Endothelial cell of umbilical vein (primary cell): ENCODE measurements at regions not wholly inside any gene's neighbourhood (a gene's known extent, or its start where the extent isn't known, plus 50 kb on each side); places are given as distances from the start of the nearest gene placed in this dataset.

Experiments used
- BruUV-seq: library from RNA; stranded (reverse); fragments of 400-500 nt; replicated peaks from 2 replicates; lab custom pipeline; 2021; lab: Mats Ljungman, UMichigan
- CTCF ChIA-PET: fragments of 300-600, 350-600 bp; sonication (Branson Sonifier 250); formaldehyde crosslinking; loops from one replicate; lab custom pipeline; 2021; ENCODE audit warnings: antibody characterized with exemption, inconsistent platforms; lab: Charles Lee
- POLR2A ChIA-PET: fragments of 300-600, 350-600 bp; sonication (Branson Sonifier 250); formaldehyde crosslinking; loops from one replicate; lab custom pipeline; 2021; ENCODE audit warnings: antibody characterized with exemption, inconsistent platforms; lab: Charles Lee
- DNase-seq: peaks from one replicate; pipeline ENCODE4 v3.0.0-alpha.2; 2011; ENCODE audit warnings: low read depth, low spot score
- FAIRE-seq: peaks from 2 replicates; lab custom pipeline; 2011; peaks lifted over from hg19 to GRCh38; lab: Jason Lieb, UNC
- H2AFZ ChIP-seq: 2 replicates; pipeline ENCODE4 v1.6.0; 2012; ENCODE audit warnings: low read depth, low read length, control low read depth, inconsistent platforms
- H3K27ac ChIP-seq: 2 replicates; pipeline ENCODE4 v1.5.1; 2011; ENCODE audit warnings: low read depth, mild to moderate bottlenecking, control low read depth, low read length, moderate library complexity; ENCODE audit not compliant: insufficient read depth
- H3K27me3 ChIP-seq, 2 experiments: 2 replicates each; pipeline versions ENCODE4 v1.6.0 to v1.6.1; 2011; ENCODE audit warnings: low read length in 2 of 2, mixed read lengths in 1 of 2; ENCODE audit not compliant: control insufficient read depth in 2 of 2, insufficient read depth in 2 of 2
- H3K36me3 ChIP-seq, 2 experiments: 2 replicates in 1 of 2; 3 replicates in 1 of 2; pipeline ENCODE4 v1.5.1; 2011; ENCODE audit warnings: low read length in 2 of 2, mild to moderate bottlenecking in 1 of 2, moderate library complexity in 1 of 2; ENCODE audit not compliant: control insufficient read depth in 2 of 2, insufficient read depth in 2 of 2; ENCODE audit errors: extremely low read depth in 1 of 2
- H3K4me1 ChIP-seq: 3 replicates; pipeline ENCODE4 v1.5.1; 2011; ENCODE audit warnings: mild to moderate bottlenecking, low read length; ENCODE audit not compliant: control insufficient read depth, insufficient read depth; ENCODE audit errors: extremely low read depth
- H3K4me2 ChIP-seq: 2 replicates; pipeline ENCODE4 v1.6.1; 2011; ENCODE audit warnings: low read length, control low read depth, mixed read lengths; ENCODE audit not compliant: insufficient read depth
- H3K4me3 ChIP-seq, 3 experiments: fragments of 200-600 bp in 1 of 3; sonication (generic), shearing (Covaris generic) in 1 of 3; replicated peaks in 1 of 3; 2 replicates each; pipeline ENCODE4 v1.5.1; 2011 to 2016; ENCODE audit warnings: control low read depth in 3 of 3, low read length in 3 of 3, mild to moderate bottlenecking in 2 of 3, inconsistent platforms in 1 of 3, low read depth in 1 of 3, moderate library complexity in 1 of 3; ENCODE audit not compliant: insufficient read depth in 1 of 3
- H3K79me2 ChIP-seq: 2 replicates; pipeline ENCODE4 v1.6.0; 2012; ENCODE audit warnings: low read length, inconsistent platforms; ENCODE audit not compliant: control insufficient read depth, insufficient read depth
- H3K9ac ChIP-seq: replicated peaks from 2 replicates; pipeline ENCODE3; 2011; ENCODE audit warnings: low read length, control low read depth; ENCODE audit not compliant: insufficient read depth; ENCODE audit errors: extremely low read depth
- H3K9me1 ChIP-seq: replicated peaks from 3 replicates; pipeline ENCODE4 v1.6.0; 2011; ENCODE audit warnings: mild to moderate bottlenecking, low read length; ENCODE audit not compliant: control insufficient read depth, insufficient read depth; ENCODE audit errors: extremely low read depth
- H3K9me3 ChIP-seq: replicated peaks from 2 replicates; pipeline ENCODE4 v1.5.1; 2012; ENCODE audit warnings: low read length, inconsistent platforms; ENCODE audit not compliant: control insufficient read depth, insufficient read depth
- H4K20me1 ChIP-seq: replicated peaks from 2 replicates; pipeline ENCODE3; 2011; ENCODE audit warnings: mild to moderate bottlenecking, low read length; ENCODE audit not compliant: control insufficient read depth, insufficient read depth; ENCODE audit errors: extremely low read depth
- EZH2 ChIP-seq: IDR thresholded peaks from 2 replicates; pipeline ENCODE4 v1.6.1; 2012; ENCODE audit warnings: borderline replicate concordance, low read depth, mild to moderate bottlenecking, moderate library complexity, low read length, inconsistent platforms; ENCODE audit not compliant: severe bottlenecking
- FOS ChIP-seq: IDR thresholded peaks from 2 replicates; pipeline ENCODE4 v1.6.1; 2011; ENCODE audit warnings: mild to moderate bottlenecking, low read length, moderate library complexity, borderline replicate concordance; ENCODE audit not compliant: insufficient read depth
- GATA2 ChIP-seq: IDR thresholded peaks from 2 replicates; pipeline ENCODE4 v1.7.0; 2011; ENCODE audit warnings: low read depth, mild to moderate bottlenecking, moderate library complexity, mixed read lengths, low read length; ENCODE audit not compliant: insufficient read length, insufficient read depth
- JUN ChIP-seq: IDR thresholded peaks from 2 replicates; pipeline ENCODE4 v1.6.1; 2011; ENCODE audit warnings: borderline replicate concordance, low read depth; ENCODE audit not compliant: insufficient read length, insufficient read depth
- MYC ChIP-seq: IDR thresholded peaks from one replicate; pipeline ENCODE4 v1.6.1; 2011; ENCODE audit warnings: mild to moderate bottlenecking, low read depth, low read length
- POLR2A ChIP-seq: IDR thresholded peaks from 2 replicates; pipeline ENCODE4 v1.6.1; 2012; ENCODE audit warnings: low read depth, mild to moderate bottlenecking, control low read depth, low read length
- POLR2AphosphoS5 ChIP-seq: IDR thresholded peaks from 2 replicates; pipeline ENCODE4 v1.6.1; 2012; ENCODE audit warnings: low read depth, mild to moderate bottlenecking, control low read depth, low read length, moderate library complexity; ENCODE audit not compliant: insufficient read depth
- dilution Hi-C: fragments of 300-500 bp; cut with MboI; formaldehyde crosslinking; loops from one replicate; pipeline ENCODE4 v1.15.0; 2019; ENCODE audit warnings: low sequenced_read_pairs; ENCODE audit not compliant: extremely low pct_ligation_motif_present
- intact Hi-C: fragments of 100-400 bp; cut with micrococcal nuclease; formaldehyde crosslinking; loops from one replicate; pipeline ENCODE4 v1.10.0; 2022

- FAIRE-seq = no peak
- TF ChIP-seq MYC = no peak
- TF ChIP-seq FOS = no peak
- peaks cover 6% of the 10 kb centered on the region for H3K9me3 ChIP-seq
Observed at GRCh38 chr5:2876183-2876582, 124.7 kb upstream of the IRX2 start.

GRCh38 chr5:2874099-2874498, 122.6 kb upstream of the IRX2 start:
- H3K4me2 ChIP-seq = no peak overlapping the region

More at GRCh38 chr5:2876183-2876582, 124.7 kb upstream of the IRX2 start:
- no peak for DNase-seq
- H3K27me3 ChIP-seq = no peaks in the 10 kb centered on the region
- H3K4me3 ChIP-seq = no peak overlapping the region
- H3K4me1 ChIP-seq = no peaks in the 10 kb centered on the region
- intact Hi-C loops = no loop called here
- no peaks in the 10 kb centered on the region for H3K36me3 ChIP-seq
- ChIA-PET POLR2A (no interaction called here), CTCF (no interaction called here)
- no TSS peak for BruUV-seq
- no peak overlapping the region for H2AFZ ChIP-seq
- dilution Hi-C loops = no loop called here
- no peak overlapping the region for H3K9ac ChIP-seq
- no peak overlapping the region for H3K4me2 ChIP-seq
- no peaks in the 10 kb centered on the region for H3K79me2 ChIP-seq
- no peaks in the 10 kb centered on the region for H4K20me1 ChIP-seq
- no peaks in the 10 kb centered on the region for H3K9me1 ChIP-seq
- no peak overlapping the region for H3K27ac ChIP-seq

More at GRCh38 chr5:2874099-2874498, 122.6 kb upstream of the IRX2 start:
- BruUV-seq = no TSS peak
- TF ChIP-seq POLR2A (no peak), JUN (no peak), MYC (no peak), EZH2 (no peak), FOS (no peak), GATA2 (no peak), POLR2AphosphoS5 (no peak)
- H4K20me1 ChIP-seq = no peaks in the 10 kb centered on the region
- H3K9ac ChIP-seq = no peak overlapping the region
- H2AFZ ChIP-seq = no peak overlapping the region
- H3K4me1 ChIP-seq = no peaks in the 10 kb centered on the region
- H3K36me3 ChIP-seq = no peaks in the 10 kb centered on the region
- H3K4me3 ChIP-seq = no peak overlapping the region
- CTCF ChIA-PET = no interaction called here
- peaks cover 5% of the 10 kb centered on the region for H3K9me3 ChIP-seq
- DNase-seq (no peak), FAIRE-seq (no peak)
- dilution Hi-C loops (no loop called here), intact Hi-C loops (no loop called here)
- POLR2A ChIA-PET = no interaction called here
- no peaks in the 10 kb centered on the region for H3K27me3 ChIP-seq
- no peaks in the 10 kb centered on the region for H3K9me1 ChIP-seq
- no peak overlapping the region for H3K27ac ChIP-seq
- H3K79me2 ChIP-seq = no peaks in the 10 kb centered on the region
